Mesendoderm (in vitro differentiated cells): ENCODE measurements at regions not wholly inside any gene's neighbourhood (a gene's known extent, or its start where the extent isn't known, plus 50 kb on each side); places are given as distances from the start of the nearest gene placed in this dataset.

Experiments
- DNase-seq: peaks from one replicate; pipeline ENCODE4 v3.0.0; 2013
- H2AK5ac ChIP-seq: 2 replicates; pipeline ENCODE4 v1.6.1; 2013; ENCODE audit warnings: low read length, inconsistent platforms
- H2BK120ac ChIP-seq: 2 replicates; pipeline ENCODE4 v1.6.1; 2013; ENCODE audit warnings: low read depth, mild to moderate bottlenecking, low read length, moderate library complexity, mixed read lengths
- H2BK15ac ChIP-seq: replicated peaks from 2 replicates; pipeline ENCODE4 v1.6.1; 2013; ENCODE audit warnings: low read depth, mild to moderate bottlenecking, moderate library complexity
- H2BK5ac ChIP-seq: 2 replicates; pipeline ENCODE4 v1.6.1; 2013; ENCODE audit warnings: low read length, inconsistent platforms
- H3K18ac ChIP-seq: 2 replicates; pipeline ENCODE4 v1.6.1; 2013; ENCODE audit warnings: mild to moderate bottlenecking, low read length, mixed read lengths
- H3K23ac ChIP-seq: one replicate; pipeline ENCODE4 v1.6.1; 2013; ENCODE audit warnings: low read length
- H3K27ac ChIP-seq: 2 replicates; pipeline ENCODE4 v1.5.1; 2013; ENCODE audit warnings: low read depth, mild to moderate bottlenecking, inconsistent platforms, low read length, moderate library complexity
- H3K27me3 ChIP-seq: 2 replicates; pipeline ENCODE4 v1.6.1; 2013; ENCODE audit warnings: low read length, control low read depth, mild to moderate bottlenecking, inconsistent platforms; ENCODE audit not compliant: insufficient read depth, poor library complexity
- H3K36me3 ChIP-seq: 2 replicates; pipeline ENCODE4 v1.6.1; 2013; ENCODE audit warnings: low read length, inconsistent platforms; ENCODE audit not compliant: control insufficient read depth, insufficient read depth
- H3K4ac ChIP-seq: one replicate; pipeline ENCODE4 v1.6.1; 2013; ENCODE audit warnings: low read depth, mild to moderate bottlenecking, low read length, moderate library complexity
- H3K4me1 ChIP-seq: 2 replicates; pipeline ENCODE4 v1.6.1; 2013; ENCODE audit warnings: low read depth, low read length, inconsistent platforms; ENCODE audit not compliant: control insufficient read depth
- H3K4me2 ChIP-seq: 2 replicates; pipeline ENCODE4 v1.6.1; 2013; ENCODE audit warnings: low read length
- H3K4me3 ChIP-seq: 2 replicates; pipeline ENCODE4 v1.5.1; 2013; ENCODE audit warnings: mild to moderate bottlenecking, low read length
- H3K56ac ChIP-seq: one replicate; pipeline ENCODE4 v1.6.1; 2013; ENCODE audit warnings: low read length
- H3K79me1 ChIP-seq: 2 replicates; pipeline ENCODE4 v1.6.1; 2013; ENCODE audit warnings: low read length, inconsistent platforms
- H3K79me2 ChIP-seq: 2 replicates; pipeline ENCODE4 v1.6.1; 2013; ENCODE audit warnings: mild to moderate bottlenecking, low read length; ENCODE audit not compliant: control insufficient read depth, insufficient read depth
- H3K9ac ChIP-seq: 2 replicates; pipeline ENCODE4 v1.6.1; 2013; ENCODE audit warnings: low read length, inconsistent platforms
- H4K5ac ChIP-seq: one replicate; pipeline ENCODE4 v1.6.1; 2013; ENCODE audit warnings: low read length
- H4K8ac ChIP-seq: one replicate; pipeline ENCODE4 v1.6.1; 2013; ENCODE audit warnings: low read depth, mild to moderate bottlenecking, control low read depth, low read length, moderate library complexity
- WGBS: extraction: QIAGEN DNeasy Blood & Tissue Kit; methylation state at CpG from one replicate; pipeline ENCODE4 v1.1.7; 2013; ENCODE audit warnings: low lambda C conversion rate, missing lambda C conversion rate; ENCODE audit not compliant: insufficient coverage; ENCODE audit errors: extremely low coverage; 5-methylcytosine and 5-hydroxymethylcytosine counted together

- Histone ChIP-seq H2BK5ac (no peak overlapping the region), H3K56ac (no peak overlapping the region), H3K18ac (no peak overlapping the region), H4K8ac (no peak overlapping the region), H2BK120ac (no peak overlapping the region), H3K27me3 (no peaks in the 10 kb centered on the region), H3K4me1 (no peaks in the 10 kb centered on the region), H3K4ac (no peak overlapping the region), H3K9ac (no peak overlapping the region), H3K27ac (no peak overlapping the region), H3K79me1 (no peaks in the 10 kb centered on the region), H2AK5ac (no peak overlapping the region), H2BK15ac (no peak overlapping the region), H3K23ac (no peak overlapping the region), H3K79me2 (no peaks in the 10 kb centered on the region), H3K36me3 (no peaks in the 10 kb centered on the region), H3K4me2 (no peak overlapping the region), H3K4me3 (no peak overlapping the region), H4K5ac (no peak overlapping the region)
- WGBS = no CpG with 5 or more reads among the region's 1 CpG
- DNase-seq = no peak
Observed at GRCh38 chr4:19512086-19512485, 739.6 kb upstream of the SLIT2 start.

GRCh38 chr4:19510993-19511392 lies 740.7 kb upstream of the SLIT2 start:
- H4K8ac ChIP-seq = no peak overlapping the region
- no peak overlapping the region for H4K5ac ChIP-seq
- no peaks in the 10 kb centered on the region for H3K27me3 ChIP-seq

GRCh38 chr4:19508442-19508841 lies 743.3 kb upstream of the SLIT2 start:
- H3K56ac ChIP-seq = no peak overlapping the region
- H3K4me3 ChIP-seq = no peak overlapping the region
- H2AK5ac ChIP-seq = no peak overlapping the region
- H3K79me2 ChIP-seq = no peaks in the 10 kb centered on the region
- DNase-seq = no peak
- H3K4me1 ChIP-seq = no peaks in the 10 kb centered on the region
- H3K4ac ChIP-seq = no peak overlapping the region
- no peak overlapping the region for H3K23ac ChIP-seq
- no peak overlapping the region for H3K27ac ChIP-seq
- no peak overlapping the region for H4K8ac ChIP-seq
- no peak overlapping the region for H4K5ac ChIP-seq
- H3K18ac ChIP-seq = no peak overlapping the region
- H3K9ac ChIP-seq = no peak overlapping the region
- H3K27me3 ChIP-seq = no peaks in the 10 kb centered on the region
- no peak overlapping the region for H2BK15ac ChIP-seq
- H3K79me1 ChIP-seq = no peaks in the 10 kb centered on the region
- no peak overlapping the region for H2BK5ac ChIP-seq
- H3K36me3 ChIP-seq = no peaks in the 10 kb centered on the region
- H2BK120ac ChIP-seq = no peak overlapping the region
- no peak overlapping the region for H3K4me2 ChIP-seq
- WGBS = no CpG with 5 or more reads among the region's 4 CpGs

More at GRCh38 chr4:19510993-19511392, 740.7 kb upstream of the SLIT2 start:
- Histone ChIP-seq H3K18ac (no peak overlapping the region), H2AK5ac (no peak overlapping the region), H2BK120ac (no peak overlapping the region), H3K4me2 (no peak overlapping the region), H3K23ac (no peak overlapping the region), H2BK15ac (no peak overlapping the region), H3K79me2 (no peaks in the 10 kb centered on the region), H3K9ac (no peak overlapping the region), H3K4ac (no peak overlapping the region), H3K4me1 (no peaks in the 10 kb centered on the region), H3K27ac (no peak overlapping the region), H3K4me3 (no peak overlapping the region), H3K79me1 (no peaks in the 10 kb centered on the region), H2BK5ac (no peak overlapping the region), H3K56ac (no peak overlapping the region), H3K36me3 (no peaks in the 10 kb centered on the region)
- DNase-seq = no peak

GRCh38 chr4:19497705-19498104 lies 754.0 kb upstream of the SLIT2 start:
- no peak overlapping the region for H2AK5ac ChIP-seq

GRCh38 chr4:19496756-19497155 lies 754.9 kb upstream of the SLIT2 start:
- Histone ChIP-seq H3K56ac (no peak overlapping the region), H4K5ac (no peak overlapping the region), H3K27ac (no peak overlapping the region), H2BK5ac (no peak overlapping the region), H3K27me3 (no peaks in the 10 kb centered on the region), H3K4ac (no peak overlapping the region), H3K4me3 (no peak overlapping the region), H4K8ac (no peak overlapping the region), H2AK5ac (no peak overlapping the region), H2BK120ac (no peak overlapping the region), H3K4me2 (no peak overlapping the region), H3K36me3 (no peaks in the 10 kb centered on the region), H3K18ac (no peak overlapping the region), H3K23ac (no peak overlapping the region), H3K79me2 (no peaks in the 10 kb centered on the region), H3K9ac (no peak overlapping the region), H2BK15ac (no peak overlapping the region), H3K4me1 (no peaks in the 10 kb centered on the region), H3K79me1 (no peaks in the 10 kb centered on the region)
- no CpG with 5 or more reads among the region's 2 CpGs for WGBS
- no peak for DNase-seq

More at GRCh38 chr4:19497705-19498104, 754.0 kb upstream of the SLIT2 start:
- no peak overlapping the region for H3K4me2 ChIP-seq
- H3K18ac ChIP-seq = no peak overlapping the region
- DNase-seq = no peak
- H3K23ac ChIP-seq = no peak overlapping the region
- H3K36me3 ChIP-seq = no peaks in the 10 kb centered on the region
- no peak overlapping the region for H2BK5ac ChIP-seq
- no peaks in the 10 kb centered on the region for H3K79me2 ChIP-seq
- no peaks in the 10 kb centered on the region for H3K4me1 ChIP-seq
- H3K27me3 ChIP-seq = no peaks in the 10 kb centered on the region
- H3K56ac ChIP-seq = no peak overlapping the region
- H3K9ac ChIP-seq = no peak overlapping the region
- no peak overlapping the region for H2BK120ac ChIP-seq
- no peak overlapping the region for H2BK15ac ChIP-seq
- no peak overlapping the region for H3K4me3 ChIP-seq
- H3K4ac ChIP-seq = no peak overlapping the region
- H4K8ac ChIP-seq = no peak overlapping the region
- H4K5ac ChIP-seq = no peak overlapping the region
- H3K79me1 ChIP-seq = no peaks in the 10 kb centered on the region
- H3K27ac ChIP-seq = no peak overlapping the region

GRCh38 chr4:19494961-19495360 lies 756.7 kb upstream of the SLIT2 start:
- Histone ChIP-seq H2AK5ac (no peak overlapping the region), H3K36me3 (no peaks in the 10 kb centered on the region), H4K5ac (no peak overlapping the region), H2BK15ac (no peak overlapping the region), H3K9ac (no peak overlapping the region), H3K79me1 (no peaks in the 10 kb centered on the region), H3K4me3 (no peak overlapping the region), H2BK120ac (no peak overlapping the region), H3K27ac (no peak overlapping the region), H3K4me2 (no peak overlapping the region), H4K8ac (no peak overlapping the region), H3K4me1 (no peaks in the 10 kb centered on the region), H3K79me2 (no peaks in the 10 kb centered on the region), H2BK5ac (no peak overlapping the region), H3K4ac (no peak overlapping the region), H3K23ac (no peak overlapping the region), H3K18ac (no peak overlapping the region), H3K56ac (no peak overlapping the region), H3K27me3 (no peaks in the 10 kb centered on the region)
- no peak for DNase-seq
